ENCODE measurements at regions not wholly inside any gene's neighbourhood (a gene's known extent, or its start where the extent isn't known, plus 50 kb on each side); places are given as distances from the start of the nearest gene placed in this dataset.
"Not testable (repeated sequence)": the region's sequence is repeated elsewhere in the genome, so short reads cannot be mapped to it uniquely, and the experiment has no call there.

DNA sequence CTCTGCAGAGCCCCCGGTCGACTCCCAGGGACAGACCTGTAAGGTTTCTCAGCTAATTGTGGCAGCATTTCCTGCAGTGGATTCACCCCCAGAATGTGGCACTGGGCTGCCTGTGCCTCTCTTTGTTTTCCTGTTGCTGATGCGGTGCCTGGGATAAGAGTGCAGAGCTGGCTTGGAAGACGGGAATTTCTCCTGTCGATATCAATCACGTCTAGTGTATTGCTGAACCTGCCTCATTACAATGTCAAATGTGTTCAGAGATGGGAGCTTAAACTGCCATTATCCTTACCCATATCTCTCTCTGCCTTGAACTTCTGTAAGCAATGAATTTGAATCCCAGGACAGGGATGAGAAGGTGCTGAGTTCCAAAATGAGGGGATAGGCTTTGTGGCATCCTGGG, 350.9 kb downstream of the ADGRD1 start:
- H3K79me2 ChIP-seq (ENCODE audit: control insufficient read depth in 1 of 2, insufficient read depth in 2 of 2, low read length in 2 of 2); H2AFZ ChIP-seq (ENCODE audit: low read length); H3K14ac ChIP-seq (ENCODE audit: insufficient read length); H2BK5ac ChIP-seq (ENCODE audit: low read depth, low read length); H3K79me1 ChIP-seq (ENCODE audit: low read depth, low read length); H2AK5ac ChIP-seq (ENCODE audit: low read depth, low read length); H3K36me3 ChIP-seq (ENCODE audit: control insufficient read depth in 2 of 4, insufficient read depth in 4 of 4, low read length in 3 of 4); H3K27ac ChIP-seq (ENCODE audit: low read depth, low read length); H3K27me3 ChIP-seq (replicated peaks in 1 of 4; ENCODE audit: control insufficient read depth in 3 of 4, extremely low read depth in 1 of 4, insufficient read depth in 3 of 4, low read length in 3 of 4); H4K20me1 ChIP-seq (replicated peaks in 1 of 2; ENCODE audit: control insufficient read depth in 1 of 2, insufficient read depth in 2 of 2, low read length in 2 of 2); H3K9me3 ChIP-seq (ENCODE audit: insufficient read depth in 2 of 2, low read depth in 1 of 2, low read length in 1 of 2); H3K18ac ChIP-seq (ENCODE audit: extremely low read depth, low read length); H3K23me2 ChIP-seq (ENCODE audit: low read depth, low read length); H3K4me2 ChIP-seq (ENCODE audit: insufficient read depth in 1 of 2, low read depth in 2 of 2, low read length in 2 of 2); DNase-seq (ENCODE audit: low read depth in 1 of 2, low spot score in 2 of 2); H4K8ac ChIP-seq (ENCODE audit: extremely low read depth, insufficient read depth, low read length); H2BK15ac ChIP-seq (ENCODE audit: low read length); H3K56ac ChIP-seq (replicated peaks; ENCODE audit: insufficient read length, low read depth, low read length); POLR2A ChIA-PET (ENCODE audit: partially characterized antibody); H3K9ac ChIP-seq (replicated peaks in 1 of 4; ENCODE audit: extremely low read depth in 1 of 4, low read depth in 3 of 4, low read length in 3 of 4); H2BK120ac ChIP-seq (replicated peaks; ENCODE audit: low read depth, low read length); H2BK20ac ChIP-seq (ENCODE audit: low read length); H4K91ac ChIP-seq (replicated peaks; ENCODE audit: insufficient read length, low read length); FAIRE-seq; H3K4me1 ChIP-seq (replicated peaks in 1 of 4; ENCODE audit: control insufficient read depth in 3 of 4, insufficient read depth in 4 of 4, low read length in 3 of 4); H3K4ac ChIP-seq (replicated peaks; ENCODE audit: insufficient read length, low read depth, low read length); H3K4me3 ChIP-seq (ENCODE audit: extremely low read depth in 1 of 4, insufficient read depth in 2 of 4, low read depth in 3 of 4, low read length in 4 of 4); CTCF ChIA-PET (ENCODE audit: partially characterized antibody); H3K23ac ChIP-seq (ENCODE audit: insufficient read length); H2BK12ac ChIP-seq (ENCODE audit: low read depth, low read length); H4K5ac ChIP-seq (ENCODE audit: insufficient read length, low read depth, low read length): not testable (repeated sequence)
- no CpG with 5 or more reads among the region's 6 CpGs for WGBS, 2 experiments (ENCODE audit: extremely low coverage in 1 of 2, insufficient coverage in 1 of 2, insufficient read length in 1 of 2, insufficient replicate concordance in 2 of 2, low coverage in 1 of 2, low lambda C conversion rate in 2 of 2, missing lambda C conversion rate in 1 of 2)

Data from H1 (cell line).